ENCODE measurements at regions not wholly inside any gene's neighbourhood (a gene's known extent, or its start where the extent isn't known, plus 50 kb on each side); places are given as distances from the start of the nearest gene placed in this dataset.

DNA sequence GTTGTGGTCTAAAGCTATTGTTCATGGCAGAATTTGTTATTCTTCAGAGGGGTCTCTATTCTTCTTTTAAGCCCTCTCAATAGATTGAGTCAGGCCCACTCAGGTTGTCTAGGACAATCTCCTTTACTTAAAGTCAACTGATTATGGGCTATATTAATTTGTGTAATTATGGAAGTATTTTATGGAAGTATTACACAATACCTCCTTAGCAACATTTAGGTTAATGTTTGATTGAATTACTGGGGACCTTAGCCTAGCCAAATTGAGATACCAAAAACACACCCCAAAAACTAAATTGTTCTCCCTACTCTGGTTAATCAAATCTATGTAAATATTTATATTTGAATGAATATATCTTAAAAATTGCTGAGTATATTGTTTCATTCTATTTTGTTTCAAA is 347.1 kb upstream of the GRIN3A start:
- TF ChIP-seq EGR1 (IDR thresholded peaks at IDR 0.05) (no peak), TAF1 (IDR thresholded peaks at IDR 0.05; ENCODE audit: low read depth) (no peak), EP300 (IDR thresholded peaks at IDR 0.05; ENCODE audit: borderline replicate concordance) (no peak)
- TF ChIP-seq, protein P1, sequence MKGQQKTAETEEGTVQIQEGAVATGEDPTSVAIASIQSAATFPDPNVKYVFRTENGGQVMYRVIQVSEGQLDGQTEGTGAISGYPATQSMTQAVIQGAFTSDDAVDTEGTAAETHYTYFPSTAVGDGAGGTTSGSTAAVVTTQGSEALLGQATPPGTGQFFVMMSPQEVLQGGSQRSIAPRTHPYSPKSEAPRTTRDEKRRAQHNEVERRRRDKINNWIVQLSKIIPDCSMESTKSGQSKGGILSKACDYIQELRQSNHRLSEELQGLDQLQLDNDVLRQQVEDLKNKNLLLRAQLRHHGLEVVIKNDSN (IDR thresholded peaks at IDR 0.05): no peak

All from Ishikawa (cell line).